PFSK-1 (cell line): ENCODE measurements at regions not wholly inside any gene's neighbourhood (a gene's known extent, or its start where the extent isn't known, plus 50 kb on each side); places are given as distances from the start of the nearest gene placed in this dataset.

Source experiments
- FOXP2 ChIP-seq: optimal IDR thresholded peaks from 2 replicates; pipeline ENCODE3; 2011; ENCODE audit warnings: borderline replicate concordance, control low read depth, inconsistent platforms; ENCODE audit not compliant: insufficient read depth; ENCODE audit errors: extremely low read length, extremely low read depth
- POLR2AphosphoS5 ChIP-seq: IDR thresholded peaks from 2 replicates; pipeline ENCODE4 v1.6.1; 2012; ENCODE audit warnings: low read depth, mild to moderate bottlenecking, control low read depth, low read length, moderate library complexity
- REST ChIP-seq, 2 experiments: IDR thresholded peaks; 2 replicates each; pipeline versions ENCODE4 v1.6.1 to v1.8.0; 2011 to 2012; ENCODE audit warnings: low read depth in 2 of 2, low read length in 2 of 2, control low read depth in 1 of 2, inconsistent platforms in 1 of 2, mild to moderate bottlenecking in 1 of 2, moderate library complexity in 1 of 2; ENCODE audit not compliant: insufficient read depth in 1 of 2
- SIN3A ChIP-seq: IDR thresholded peaks from 2 replicates; pipeline ENCODE4 v1.6.1; 2012; ENCODE audit warnings: mild to moderate bottlenecking, low read length, moderate library complexity, borderline replicate concordance; ENCODE audit not compliant: insufficient read depth
- TAF1 ChIP-seq: IDR thresholded peaks from 2 replicates; pipeline ENCODE4 v1.6.1; 2012; ENCODE audit warnings: low read length, control low read depth, borderline replicate concordance; ENCODE audit not compliant: insufficient read depth

DNA sequence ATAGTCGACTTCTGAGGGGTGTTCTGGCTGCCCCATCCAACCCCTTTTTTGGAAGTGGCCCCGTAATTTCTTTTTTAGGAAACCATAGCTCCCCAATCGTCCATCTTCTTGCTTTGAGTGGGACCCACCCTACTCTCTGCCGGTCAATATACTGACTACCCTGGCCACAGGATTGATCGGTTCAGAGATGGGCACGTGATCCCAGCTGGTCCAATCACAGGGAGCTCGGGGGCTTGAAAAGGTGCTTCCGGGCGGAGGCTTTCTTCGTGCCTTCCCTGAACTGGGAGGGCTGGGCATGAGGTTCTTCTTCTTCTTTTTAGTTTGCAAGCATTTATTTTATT lies 78.7 kb upstream of the SH3PXD2B start:
- TF ChIP-seq FOXP2 (no peak), TAF1 (no peak), POLR2AphosphoS5 (no peak), SIN3A (no peak)

- TF ChIP-seq POLR2AphosphoS5, result no peak
- no peak for TF ChIP-seq FOXP2
- TF ChIP-seq REST (IDR thresholded peaks at IDR 0.05; ENCODE audit: insufficient read depth in 1 of 2, low read depth in 2 of 2, low read length in 2 of 2), result no peak
- TF ChIP-seq TAF1, result no peak
- no peak for TF ChIP-seq SIN3A
Measured at GRCh38 chr5:172531704-172532026, 77.3 kb upstream of the SH3PXD2B start.

GRCh38 chr5:172530878-172531703 lies 76.8 kb upstream of the SH3PXD2B start:
- no peak for TF ChIP-seq POLR2AphosphoS5
- TF ChIP-seq TAF1, result no peak
- no peak for TF ChIP-seq FOXP2
- TF ChIP-seq REST (IDR thresholded peaks at IDR 0.05; ENCODE audit: insufficient read depth in 1 of 2, low read depth in 2 of 2, low read length in 2 of 2), result no peak
- no peak for TF ChIP-seq SIN3A

DNA sequence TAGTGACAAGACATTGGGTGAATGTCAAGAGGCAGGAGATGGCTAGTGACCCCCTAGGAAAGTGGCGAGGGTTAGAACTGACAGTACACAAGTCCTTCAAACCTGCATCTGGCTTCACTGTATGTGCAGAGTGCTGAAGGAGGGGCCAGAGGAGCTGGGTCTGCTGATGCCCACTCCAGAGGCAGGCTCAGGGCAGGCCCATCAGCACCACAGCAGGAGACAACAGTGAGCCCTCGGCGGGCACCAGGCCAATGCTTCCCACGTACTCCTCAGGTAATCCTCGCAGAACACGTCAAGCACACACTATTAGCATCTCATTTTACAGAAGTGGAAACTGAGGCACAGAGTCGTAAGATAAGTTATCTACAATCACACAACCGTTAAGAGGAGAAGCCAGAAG lies 76.1 kb upstream of the SH3PXD2B start:
- TF ChIP-seq TAF1, result no peak
- TF ChIP-seq SIN3A, result no peak
- no peak for TF ChIP-seq POLR2AphosphoS5
- TF ChIP-seq FOXP2, result no peak
- TF ChIP-seq REST (IDR thresholded peaks at IDR 0.05; ENCODE audit: insufficient read depth in 1 of 2, low read depth in 2 of 2, low read length in 2 of 2), result no peak

GRCh38 chr5:172529896-172530295 lies 75.6 kb upstream of the SH3PXD2B start:
- TF ChIP-seq SIN3A (no peak), REST (IDR thresholded peaks at IDR 0.05; ENCODE audit: insufficient read depth in 1 of 2, low read depth in 2 of 2, low read length in 2 of 2) (no peak), TAF1 (no peak), POLR2AphosphoS5 (no peak), FOXP2 (no peak)
